CD4-positive, CD25-positive, alpha-beta regulatory T cell (primary cell): ENCODE measurements at regions not wholly inside any gene's neighbourhood (a gene's known extent, or its start where the extent isn't known, plus 50 kb on each side); places are given as distances from the start of the nearest gene placed in this dataset.

Experiments used
- ATAC-seq, 2 donors: fragments of 150-1000 bp; cut with Tn5 transposase; one replicate each; pipeline ENCODE4 v1.10.0; 2021; ENCODE audit warnings: low read depth in 2 of 2, moderate number of reproducible peaks in 2 of 2, moderate library complexity in 1 of 2
- DNase-seq, 3 donors: peaks; one replicate each; pipeline versions ENCODE4 v3.0.0 to v3.0.0-alpha.2; 2012 to 2022; ENCODE audit warnings: mixed read lengths in 1 of 3
- H3K27ac ChIP-seq: one replicate; pipeline ENCODE4 v1.7.0; 2013; ENCODE audit warnings: mild to moderate bottlenecking, low read length; ENCODE audit not compliant: insufficient read depth, poor library complexity, severe bottlenecking
- H3K27me3 ChIP-seq: one replicate; pipeline ENCODE4 v1.7.0; 2013; ENCODE audit warnings: low read length; ENCODE audit not compliant: control insufficient read depth, insufficient read depth
- H3K36me3 ChIP-seq: one replicate; pipeline ENCODE4 v1.7.0; 2013; ENCODE audit warnings: mild to moderate bottlenecking, low read length, moderate library complexity; ENCODE audit not compliant: control insufficient read depth, insufficient read depth
- H3K4me1 ChIP-seq: 2 replicates; pipeline ENCODE4 v1.7.0; 2013; ENCODE audit warnings: mild to moderate bottlenecking, low read length; ENCODE audit not compliant: insufficient read depth, control insufficient read depth, poor library complexity, severe bottlenecking
- H3K4me3 ChIP-seq: one replicate; pipeline ENCODE4 v1.7.0; 2013; ENCODE audit warnings: low read depth, mild to moderate bottlenecking, low read length, moderate library complexity
- H3K9me3 ChIP-seq, 2 experiments: 1 replicate in 1 of 2; 2 replicates in 1 of 2; pipeline ENCODE4 v1.7.0; 2013; ENCODE audit warnings: low read length in 2 of 2, mild to moderate bottlenecking in 1 of 2, moderate library complexity in 1 of 2; ENCODE audit not compliant: control insufficient read depth in 2 of 2
- H3K27ac Mint-ChIP-seq, 3 donors: one replicate each; pipeline ENCODE4 v1.8.0; 2020 to 2022; ENCODE audit warnings: mild to moderate bottlenecking in 3 of 3, mixed read lengths in 3 of 3, moderate library complexity in 2 of 3
- H3K27me3 Mint-ChIP-seq: one replicate; pipeline ENCODE4 v1.8.0; 2022; ENCODE audit warnings: mild to moderate bottlenecking, mixed read lengths
- H3K36me3 Mint-ChIP-seq: one replicate; pipeline ENCODE4 v1.8.0; 2020; ENCODE audit warnings: mixed read lengths
- H3K4me1 Mint-ChIP-seq, 4 donors: one replicate each; pipeline ENCODE4 v1.8.0; 2020 to 2022; ENCODE audit warnings: mixed read lengths in 4 of 4, mild to moderate bottlenecking in 1 of 4
- H3K4me3 Mint-ChIP-seq, 4 donors: one replicate each; pipeline ENCODE4 v1.8.0; 2020 to 2022; ENCODE audit warnings: mild to moderate bottlenecking in 4 of 4, mixed read lengths in 4 of 4, moderate library complexity in 3 of 4
- H3K9me3 Mint-ChIP-seq, 7 donors: one replicate each; pipeline ENCODE4 v1.8.0; 2020 to 2022; ENCODE audit warnings: mixed read lengths in 7 of 7, mild to moderate bottlenecking in 3 of 7, moderate library complexity in 2 of 7

DNA sequence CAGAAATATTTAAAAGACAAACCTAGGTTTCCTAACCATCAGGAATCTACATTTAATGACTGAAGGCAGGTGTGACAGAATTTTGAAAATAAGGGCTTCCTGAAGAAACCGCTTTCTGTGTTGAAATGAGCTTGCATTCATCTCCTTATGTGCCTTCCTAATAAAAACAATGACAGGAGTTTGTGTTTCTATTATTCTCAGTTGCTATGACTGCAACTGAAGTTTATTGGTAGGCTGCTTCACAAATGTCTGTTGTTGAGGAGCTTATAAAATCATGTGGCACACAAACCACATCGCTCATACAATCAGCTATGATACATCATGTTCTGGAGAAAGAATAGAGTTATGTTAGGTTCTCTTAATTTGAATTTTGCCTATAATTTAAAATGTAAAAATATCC is 362.7 kb upstream of the SLC8A1 start:
- Mint-ChIP-seq H3K4me1 (peaks cover 0 to 6% (median 3%) of the 10 kb centered on the region in 4 donors), H3K27me3 (no peaks in the 10 kb centered on the region), H3K9me3 (peaks cover 0 to 4% (median 0%) of the 10 kb centered on the region in 7 donors), H3K36me3 (no peaks in the 10 kb centered on the region), H3K4me3 (no peak overlapping the region), H3K27ac (no peak overlapping the region)
- no peaks in the 10 kb centered on the region for H3K4me1 ChIP-seq
- ATAC-seq = no peak
- H3K27ac ChIP-seq = no peak overlapping the region
- no peak for DNase-seq
- no peaks in the 10 kb centered on the region for H3K36me3 ChIP-seq
- no peak overlapping the region for H3K4me3 ChIP-seq
- H3K9me3 ChIP-seq = no peaks in the 10 kb centered on the region
- H3K27me3 ChIP-seq = no peaks in the 10 kb centered on the region

DNA sequence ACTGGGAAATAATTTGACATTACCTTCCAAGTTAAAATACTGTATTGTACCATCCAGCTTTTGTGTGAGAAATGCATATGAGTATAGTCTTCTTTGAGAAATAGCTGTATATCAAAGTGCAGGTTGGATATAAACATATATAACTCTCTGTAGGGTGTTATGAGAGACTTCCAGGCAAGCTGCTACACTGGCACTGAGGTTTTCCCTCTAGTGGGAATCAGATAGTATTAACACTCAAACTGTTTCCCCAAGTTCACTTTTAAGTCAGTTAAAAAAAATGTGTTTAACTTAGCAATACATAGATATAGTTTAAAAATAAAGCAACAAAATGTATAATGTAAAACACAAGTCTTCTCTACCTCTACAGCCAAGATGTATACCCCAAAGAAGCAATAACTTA is 368.4 kb upstream of the SLC8A1 start:
- Histone ChIP-seq H3K4me3 (peak overlapping the region; percentile 20), H3K27me3 (no peaks in the 10 kb centered on the region), H3K4me1 (peaks cover 7% of the 10 kb centered on the region), H3K27ac (no peak overlapping the region), H3K36me3 (no peaks in the 10 kb centered on the region), H3K9me3 (no peaks in the 10 kb centered on the region)
- H3K27ac Mint-ChIP-seq = no peak overlapping the region
- H3K4me1 Mint-ChIP-seq = peaks cover 5 to 51% (median 11%) of the 10 kb centered on the region in 4 donors
- H3K9me3 Mint-ChIP-seq = peaks cover 0 to 9% (median 1%) of the 10 kb centered on the region in 7 donors
- DNase-seq = no peak
- H3K4me3 Mint-ChIP-seq = no peak overlapping the region
- ATAC-seq = no peak
- no peaks in the 10 kb centered on the region for H3K27me3 Mint-ChIP-seq
- H3K36me3 Mint-ChIP-seq = no peaks in the 10 kb centered on the region

DNA sequence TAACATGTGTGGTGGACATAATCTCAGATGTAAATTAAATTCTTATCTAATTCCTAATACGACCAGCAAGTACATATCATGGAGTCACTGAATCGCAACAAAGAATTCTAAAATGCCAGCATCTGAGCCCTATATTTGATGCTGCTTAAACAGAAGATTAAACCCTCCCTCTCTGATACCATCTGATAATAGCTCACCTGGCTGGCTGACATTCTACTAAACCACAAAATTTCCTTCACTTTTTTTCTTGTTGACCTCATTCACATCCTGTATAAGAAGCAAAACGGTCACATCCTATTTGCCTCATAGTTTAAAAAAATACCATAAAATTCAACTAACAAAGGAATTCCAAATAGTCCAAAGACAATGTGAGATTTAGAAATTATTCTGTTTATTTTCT is 371.6 kb upstream of the SLC8A1 start:
- Mint-ChIP-seq H3K4me3 (peak overlapping the region; percentile 5 to 62 (median 46)), H3K36me3 (no peaks in the 10 kb centered on the region), H3K9me3 (peaks cover 0 to 5% (median 3%) of the 10 kb centered on the region in 7 donors), H3K27me3 (no peaks in the 10 kb centered on the region), H3K4me1 (peaks cover 5 to 49% (median 9%) of the 10 kb centered on the region in 4 donors), H3K27ac (peak overlapping the region in 2 of 3 donors; percentile 29 to 86)
- H3K4me3 ChIP-seq = peak overlapping the region; percentile 55
- DNase-seq = peak in 2 of 3 donors; percentile 21 to 61
- ATAC-seq = peak; percentile 57 to 60
- no peaks in the 10 kb centered on the region for H3K36me3 ChIP-seq
- H3K27me3 ChIP-seq = no peaks in the 10 kb centered on the region
- no peaks in the 10 kb centered on the region for H3K9me3 ChIP-seq
- peak overlapping the region; percentile 59 for H3K27ac ChIP-seq
- peaks cover 7% of the 10 kb centered on the region for H3K4me1 ChIP-seq

DNA sequence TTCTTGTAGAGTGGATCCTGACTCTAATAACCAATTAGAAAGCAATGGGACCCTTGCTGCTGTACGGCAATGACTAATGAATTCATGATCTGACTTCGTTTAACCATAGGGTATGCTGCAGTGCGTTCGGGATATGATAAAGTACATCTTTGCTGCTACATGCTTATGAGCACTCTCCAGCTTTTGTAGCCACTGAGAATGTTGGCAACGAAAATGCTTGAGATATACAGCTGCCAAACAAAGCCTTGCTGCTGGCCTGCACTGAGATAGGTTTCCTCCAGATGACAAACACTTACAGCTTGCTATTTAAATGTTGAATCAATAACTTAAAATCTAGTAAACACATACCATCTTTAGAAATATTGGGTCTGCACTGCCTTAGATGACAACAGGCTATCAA is 372.4 kb upstream of the SLC8A1 start:
- peaks cover 0 to 5% (median 3%) of the 10 kb centered on the region in 7 donors for H3K9me3 Mint-ChIP-seq
- H3K4me1 Mint-ChIP-seq = peaks cover 5 to 49% (median 9%) of the 10 kb centered on the region in 4 donors
- H3K36me3 Mint-ChIP-seq = no peaks in the 10 kb centered on the region

GRCh38 chr2:40827392-40827791 is 375.5 kb upstream of the SLC8A1 start:
- Histone ChIP-seq H3K4me1 (no peaks in the 10 kb centered on the region), H3K27me3 (no peaks in the 10 kb centered on the region), H3K27ac (no peak overlapping the region), H3K9me3 (no peaks in the 10 kb centered on the region), H3K4me3 (no peak overlapping the region), H3K36me3 (no peaks in the 10 kb centered on the region)
- no peak overlapping the region for H3K4me3 Mint-ChIP-seq
- H3K27ac Mint-ChIP-seq = no peak overlapping the region
- H3K27me3 Mint-ChIP-seq = no peaks in the 10 kb centered on the region
- H3K4me1 Mint-ChIP-seq = peaks cover 5 to 29% (median 9%) of the 10 kb centered on the region in 4 donors
- H3K9me3 Mint-ChIP-seq = peaks cover 0 to 4% (median 2%) of the 10 kb centered on the region in 7 donors
- DNase-seq = no peak
- ATAC-seq = no peak
- no peaks in the 10 kb centered on the region for H3K36me3 Mint-ChIP-seq

More for the DNA sequence above, 372.4 kb upstream of the SLC8A1 start:
- peak overlapping the region in 1 of 3 donors; percentile 2 for H3K27ac Mint-ChIP-seq
- ATAC-seq (no peak), DNase-seq (no peak)
- Histone ChIP-seq H3K27me3 (no peaks in the 10 kb centered on the region), H3K9me3 (no peaks in the 10 kb centered on the region), H3K4me1 (peaks cover 7% of the 10 kb centered on the region), H3K27ac (no peak overlapping the region), H3K4me3 (no peak overlapping the region), H3K36me3 (no peaks in the 10 kb centered on the region)
- H3K4me3 Mint-ChIP-seq = peak overlapping the region in 2 of 4 donors; percentile 5 to 49
- no peaks in the 10 kb centered on the region for H3K27me3 Mint-ChIP-seq

GRCh38 chr2:40831321-40831873 is 379.5 kb upstream of the SLC8A1 start:
- no peaks in the 10 kb centered on the region for H3K27me3 ChIP-seq
- Mint-ChIP-seq H3K9me3 (peaks cover 0 to 8% (median 6%) of the 10 kb centered on the region in 7 donors), H3K4me1 (no peaks in the 10 kb centered on the region), H3K27me3 (no peaks in the 10 kb centered on the region), H3K36me3 (no peaks in the 10 kb centered on the region), H3K27ac (no peak overlapping the region), H3K4me3 (no peak overlapping the region)
- no peaks in the 10 kb centered on the region for H3K4me1 ChIP-seq
- no peaks in the 10 kb centered on the region for H3K36me3 ChIP-seq
- ATAC-seq (no peak), DNase-seq (no peak)
- no peak overlapping the region for H3K27ac ChIP-seq
- H3K9me3 ChIP-seq = no peaks in the 10 kb centered on the region
- no peak overlapping the region for H3K4me3 ChIP-seq

- DNase-seq (no peak), ATAC-seq (no peak)
- Histone ChIP-seq H3K9me3 (no peaks in the 10 kb centered on the region), H3K36me3 (no peaks in the 10 kb centered on the region), H3K4me1 (no peaks in the 10 kb centered on the region), H3K4me3 (no peak overlapping the region), H3K27ac (no peak overlapping the region), H3K27me3 (no peaks in the 10 kb centered on the region)
- no peaks in the 10 kb centered on the region for H3K27me3 Mint-ChIP-seq
- no peaks in the 10 kb centered on the region for H3K4me1 Mint-ChIP-seq
- H3K36me3 Mint-ChIP-seq = no peaks in the 10 kb centered on the region
- peaks cover 0 to 6% (median 0%) of the 10 kb centered on the region in 7 donors for H3K9me3 Mint-ChIP-seq
- H3K4me3 Mint-ChIP-seq = no peak overlapping the region
- H3K27ac Mint-ChIP-seq = no peak overlapping the region
These were observed 390.0 kb upstream of the SLC8A1 start for GRCh38 chr2:40841856-40842255.
